ENCODE measurements at regions not wholly inside any gene's neighbourhood (a gene's known extent, or its start where the extent isn't known, plus 50 kb on each side); places are given as distances from the start of the nearest gene placed in this dataset.

DNA sequence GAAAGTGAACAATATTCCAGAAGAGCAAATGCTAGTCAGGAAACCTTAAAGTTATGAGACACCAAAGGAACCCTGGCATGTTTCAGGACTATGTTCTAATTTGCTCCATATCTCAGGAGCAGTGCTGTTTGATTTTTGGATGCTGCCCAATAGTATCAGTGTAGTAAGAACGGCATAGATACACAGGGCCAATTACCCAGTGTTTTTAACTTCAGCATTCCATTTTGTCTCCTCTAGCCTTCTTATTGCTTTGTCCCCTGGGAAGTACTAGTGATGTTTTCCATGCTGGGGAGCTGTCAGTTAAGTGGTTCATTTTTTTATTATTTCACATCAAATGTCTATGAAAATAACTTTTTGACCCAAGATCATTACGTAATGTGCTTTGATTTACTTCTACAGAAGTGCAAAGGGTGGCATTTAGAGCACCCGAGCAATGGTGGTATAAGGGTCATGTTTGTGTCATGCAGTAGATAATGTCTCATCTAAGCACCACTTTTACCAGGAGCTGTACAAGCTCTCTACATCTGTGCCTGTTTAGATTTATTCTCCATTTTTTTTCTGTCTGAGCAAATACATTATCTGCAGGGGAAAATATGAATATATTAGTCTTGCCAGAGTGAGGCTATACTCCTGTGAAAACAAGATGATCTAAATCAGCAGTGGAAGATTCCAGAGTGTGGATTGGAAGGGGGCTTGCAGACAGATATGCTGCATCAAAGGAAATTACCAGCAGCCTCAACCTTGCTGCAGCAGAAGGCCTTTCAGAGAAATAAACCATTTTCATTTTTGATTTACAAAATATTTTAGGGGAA lies 198.8 kb upstream of the OPRM1 start:
- H3K9ac ChIP-seq (ENCODE audit: low read length): no peak overlapping the region
- H3K4me2 ChIP-seq (ENCODE audit: low read length): no peak overlapping the region
- H4K8ac ChIP-seq (ENCODE audit: low read depth, low read length): no peak overlapping the region
- H3K36me3 ChIP-seq (ENCODE audit: control insufficient read depth, insufficient read depth, low read length): no peaks in the 10 kb centered on the region
- H4K5ac ChIP-seq (ENCODE audit: low read length): no peak overlapping the region
- H3K79me1 ChIP-seq (ENCODE audit: low read length): no peaks in the 10 kb centered on the region
- no peaks in the 10 kb centered on the region for H3K79me2 ChIP-seq (ENCODE audit: control insufficient read depth, insufficient read depth, low read length)
- H2AK5ac ChIP-seq (ENCODE audit: low read length): no peak overlapping the region
- WGBS (ENCODE audit: extremely low coverage, insufficient coverage, low lambda C conversion rate): no CpG with 5 or more reads among the region's 3 CpGs
- no peak overlapping the region for H2BK5ac ChIP-seq (ENCODE audit: low read length)
- H3K18ac ChIP-seq (ENCODE audit: low read length): no peak overlapping the region
- no peak overlapping the region for H3K4me3 ChIP-seq (ENCODE audit: low read length)
- H2BK15ac ChIP-seq (replicated peaks; ENCODE audit: low read depth): no peak overlapping the region
- no peak overlapping the region for H2BK120ac ChIP-seq (ENCODE audit: low read depth, low read length)
- peak; percentile 14 for DNase-seq
- H3K4me1 ChIP-seq (ENCODE audit: control insufficient read depth, low read depth, low read length): no peaks in the 10 kb centered on the region
- H3K56ac ChIP-seq (ENCODE audit: low read length): no peak overlapping the region
- no peak overlapping the region for H3K4ac ChIP-seq (ENCODE audit: low read depth, low read length)
- no peak overlapping the region for H3K27ac ChIP-seq (ENCODE audit: low read depth, low read length)
- H3K23ac ChIP-seq (ENCODE audit: low read length): no peak overlapping the region
- no peaks in the 10 kb centered on the region for H3K27me3 ChIP-seq (ENCODE audit: insufficient read depth, low read length, poor library complexity)

DNA sequence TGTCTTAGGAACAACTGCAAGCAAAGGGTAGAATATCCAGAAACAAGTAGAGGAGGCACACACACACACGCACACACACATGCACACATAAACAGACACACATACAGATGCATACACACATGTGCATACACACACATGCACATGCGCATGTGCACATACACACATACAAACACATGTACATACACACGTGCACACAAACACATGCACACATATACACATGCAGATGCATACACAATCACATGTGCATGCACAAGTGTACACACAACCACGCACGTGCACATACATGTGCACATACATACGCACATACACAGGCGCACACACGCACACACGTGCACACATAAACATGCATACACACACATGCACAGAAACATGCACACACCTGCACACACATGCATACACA lies 206.5 kb upstream of the OPRM1 start:
- H2BK15ac ChIP-seq (replicated peaks; ENCODE audit: low read depth): no peak overlapping the region
- no peaks in the 10 kb centered on the region for H3K36me3 ChIP-seq (ENCODE audit: control insufficient read depth, insufficient read depth, low read length)
- no peak overlapping the region for H4K5ac ChIP-seq (ENCODE audit: low read length)
- H2BK120ac ChIP-seq (ENCODE audit: low read depth, low read length): no peak overlapping the region
- H3K18ac ChIP-seq (ENCODE audit: low read length): no peak overlapping the region
- no peak overlapping the region for H3K27ac ChIP-seq (ENCODE audit: low read depth, low read length)
- H3K79me1 ChIP-seq (ENCODE audit: low read length): no peaks in the 10 kb centered on the region
- no peak overlapping the region for H3K9ac ChIP-seq (ENCODE audit: low read length)
- no peak overlapping the region for H3K4me2 ChIP-seq (ENCODE audit: low read length)
- H3K27me3 ChIP-seq (ENCODE audit: insufficient read depth, low read length, poor library complexity): no peaks in the 10 kb centered on the region
- no peak for DNase-seq
- no CpG with 5 or more reads among the region's 9 CpGs for WGBS (ENCODE audit: extremely low coverage, insufficient coverage, low lambda C conversion rate)
- H3K4me3 ChIP-seq (ENCODE audit: low read length): no peak overlapping the region
- no peak overlapping the region for H3K56ac ChIP-seq (ENCODE audit: low read length)
- H2BK5ac ChIP-seq (ENCODE audit: low read length): peak overlapping the region; percentile 52
- no peaks in the 10 kb centered on the region for H3K79me2 ChIP-seq (ENCODE audit: control insufficient read depth, insufficient read depth, low read length)
- no peak overlapping the region for H3K4ac ChIP-seq (ENCODE audit: low read depth, low read length)
- H2AK5ac ChIP-seq (ENCODE audit: low read length): no peak overlapping the region
- no peak overlapping the region for H4K8ac ChIP-seq (ENCODE audit: low read depth, low read length)
- peak overlapping the region; percentile 1 for H3K23ac ChIP-seq (ENCODE audit: low read length)
- no peaks in the 10 kb centered on the region for H3K4me1 ChIP-seq (ENCODE audit: control insufficient read depth, low read depth, low read length)

DNA sequence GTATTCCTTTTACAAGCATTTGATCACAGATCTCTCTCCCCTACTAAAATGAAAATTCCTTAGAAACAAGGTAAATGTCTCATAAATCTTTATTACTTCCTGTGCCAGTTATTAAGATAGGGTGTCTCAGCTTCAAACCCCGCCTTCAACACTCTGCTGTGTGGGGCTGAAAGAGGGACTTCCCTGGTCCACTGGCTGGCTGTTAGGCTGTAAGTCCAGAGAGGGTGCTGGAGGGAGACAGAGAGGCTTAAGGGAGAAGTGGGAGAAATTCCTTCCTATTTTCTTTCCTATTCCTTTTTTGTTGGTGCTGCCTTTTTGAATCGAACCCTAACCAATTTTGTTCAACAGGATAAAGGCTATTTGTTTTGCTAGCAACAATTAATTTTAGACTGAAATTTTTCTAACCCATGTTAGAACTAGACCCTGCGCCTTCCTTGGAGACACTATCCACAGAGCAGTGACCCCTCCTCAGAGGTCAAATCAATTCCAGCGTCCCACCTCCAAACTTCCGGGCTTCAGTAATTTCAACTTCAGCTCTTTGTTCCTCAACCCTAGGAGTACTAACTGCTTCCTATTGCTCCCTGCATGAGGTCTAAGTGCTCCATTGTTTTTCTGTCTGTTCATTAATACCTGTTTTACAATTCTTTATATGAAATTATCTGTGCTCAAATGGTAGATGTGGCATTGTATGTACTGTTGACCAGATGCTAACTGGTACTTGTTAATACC lies 207.5 kb upstream of the OPRM1 start:
- H3K4me3 ChIP-seq (ENCODE audit: low read length): no peak overlapping the region
- H3K79me1 ChIP-seq (ENCODE audit: low read length): no peaks in the 10 kb centered on the region
- no peak overlapping the region for H3K18ac ChIP-seq (ENCODE audit: low read length)
- H3K27ac ChIP-seq (ENCODE audit: low read depth, low read length): no peak overlapping the region
- no peaks in the 10 kb centered on the region for H3K4me1 ChIP-seq (ENCODE audit: control insufficient read depth, low read depth, low read length)
- H3K9ac ChIP-seq (ENCODE audit: low read length): no peak overlapping the region
- WGBS (ENCODE audit: extremely low coverage, insufficient coverage, low lambda C conversion rate): no CpG with 5 or more reads among the region's 5 CpGs
- H4K8ac ChIP-seq (ENCODE audit: low read depth, low read length): no peak overlapping the region
- H2BK120ac ChIP-seq (ENCODE audit: low read depth, low read length): no peak overlapping the region
- no peak overlapping the region for H2BK5ac ChIP-seq (ENCODE audit: low read length)
- no peak overlapping the region for H2BK15ac ChIP-seq (replicated peaks; ENCODE audit: low read depth)
- H3K56ac ChIP-seq (ENCODE audit: low read length): no peak overlapping the region
- peak; percentile 45 for DNase-seq
- no peaks in the 10 kb centered on the region for H3K79me2 ChIP-seq (ENCODE audit: control insufficient read depth, insufficient read depth, low read length)
- H3K23ac ChIP-seq (ENCODE audit: low read length): no peak overlapping the region
- no peaks in the 10 kb centered on the region for H3K27me3 ChIP-seq (ENCODE audit: insufficient read depth, low read length, poor library complexity)
- H3K4me2 ChIP-seq (ENCODE audit: low read length): no peak overlapping the region
- no peak overlapping the region for H4K5ac ChIP-seq (ENCODE audit: low read length)
- no peaks in the 10 kb centered on the region for H3K36me3 ChIP-seq (ENCODE audit: control insufficient read depth, insufficient read depth, low read length)
- no peak overlapping the region for H3K4ac ChIP-seq (ENCODE audit: low read depth, low read length)
- H2AK5ac ChIP-seq (ENCODE audit: low read length): no peak overlapping the region

DNA sequence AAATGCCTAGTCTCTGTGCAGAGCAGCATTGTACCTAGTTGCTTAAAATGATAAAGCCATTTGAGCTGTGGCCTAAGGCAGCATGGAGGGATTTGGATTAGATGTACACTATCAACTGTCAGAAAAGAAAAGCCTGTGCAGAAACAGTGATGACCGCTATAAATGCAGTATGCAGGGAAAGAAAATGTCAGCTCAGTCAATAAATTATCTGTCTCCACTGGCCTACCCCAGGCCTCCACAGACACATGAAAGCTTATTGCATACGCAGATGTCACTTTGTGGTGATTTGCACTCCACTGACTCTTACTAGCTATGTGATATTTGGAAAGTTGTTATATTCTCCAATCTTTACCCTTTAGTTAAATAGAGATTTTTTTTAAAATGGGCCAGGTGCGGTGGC lies 221.9 kb upstream of the OPRM1 start:
- Histone ChIP-seq H3K36me3 (ENCODE audit: control insufficient read depth, insufficient read depth, low read length) (no peaks in the 10 kb centered on the region), H3K23ac (ENCODE audit: low read length) (no peak overlapping the region), H3K4ac (ENCODE audit: low read depth, low read length) (no peak overlapping the region), H3K79me1 (ENCODE audit: low read length) (no peaks in the 10 kb centered on the region), H3K9ac (ENCODE audit: low read length) (no peak overlapping the region), H3K27ac (ENCODE audit: low read depth, low read length) (no peak overlapping the region), H3K4me1 (ENCODE audit: control insufficient read depth, low read depth, low read length) (no peaks in the 10 kb centered on the region), H3K79me2 (ENCODE audit: control insufficient read depth, insufficient read depth, low read length) (no peaks in the 10 kb centered on the region), H4K5ac (ENCODE audit: low read length) (no peak overlapping the region), H2BK15ac (replicated peaks; ENCODE audit: low read depth) (no peak overlapping the region), H2AK5ac (ENCODE audit: low read length) (no peak overlapping the region), H3K27me3 (ENCODE audit: insufficient read depth, low read length, poor library complexity) (no peaks in the 10 kb centered on the region), H2BK120ac (ENCODE audit: low read depth, low read length) (no peak overlapping the region), H3K56ac (ENCODE audit: low read length) (no peak overlapping the region), H3K18ac (ENCODE audit: low read length) (no peak overlapping the region), H4K8ac (ENCODE audit: low read depth, low read length) (no peak overlapping the region), H3K4me2 (ENCODE audit: low read length) (no peak overlapping the region), H3K4me3 (ENCODE audit: low read length) (no peak overlapping the region), H2BK5ac (ENCODE audit: low read length) (no peak overlapping the region)
- no CpG with 5 or more reads among the region's 3 CpGs for WGBS (ENCODE audit: extremely low coverage, insufficient coverage, low lambda C conversion rate)
- no peak for DNase-seq

DNA sequence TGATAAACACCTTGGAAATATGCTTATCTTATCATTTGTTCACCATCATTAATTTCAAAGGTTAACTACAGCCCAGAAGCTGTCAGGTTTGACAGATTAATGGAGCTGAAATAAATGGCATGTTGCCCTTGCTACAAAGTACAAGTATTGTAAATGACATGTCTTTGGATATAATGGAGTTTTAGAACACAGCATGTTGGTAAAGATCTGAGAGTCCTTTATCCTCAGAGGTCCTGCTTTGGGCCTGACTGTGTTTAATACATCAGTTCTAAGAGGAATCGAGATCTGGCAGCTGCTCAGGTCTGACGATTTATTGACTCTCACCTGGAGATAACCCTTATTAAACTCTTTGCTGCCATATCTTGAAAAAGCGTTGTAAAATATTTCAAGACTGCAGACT lies 222.7 kb upstream of the OPRM1 start:
- H3K79me2 ChIP-seq (ENCODE audit: control insufficient read depth, insufficient read depth, low read length): no peaks in the 10 kb centered on the region
- no peak overlapping the region for H2BK5ac ChIP-seq (ENCODE audit: low read length)
- H3K4me2 ChIP-seq (ENCODE audit: low read length): no peak overlapping the region
- no peak overlapping the region for H4K8ac ChIP-seq (ENCODE audit: low read depth, low read length)
- H3K79me1 ChIP-seq (ENCODE audit: low read length): no peaks in the 10 kb centered on the region
- H3K9ac ChIP-seq (ENCODE audit: low read length): no peak overlapping the region
- no peaks in the 10 kb centered on the region for H3K4me1 ChIP-seq (ENCODE audit: control insufficient read depth, low read depth, low read length)
- no CpG with 5 or more reads among the region's 3 CpGs for WGBS (ENCODE audit: extremely low coverage, insufficient coverage, low lambda C conversion rate)
- H2BK120ac ChIP-seq (ENCODE audit: low read depth, low read length): no peak overlapping the region
- no peak overlapping the region for H2BK15ac ChIP-seq (replicated peaks; ENCODE audit: low read depth)
- H3K23ac ChIP-seq (ENCODE audit: low read length): no peak overlapping the region
- no peaks in the 10 kb centered on the region for H3K36me3 ChIP-seq (ENCODE audit: control insufficient read depth, insufficient read depth, low read length)
- no peak overlapping the region for H3K27ac ChIP-seq (ENCODE audit: low read depth, low read length)
- H3K4ac ChIP-seq (ENCODE audit: low read depth, low read length): no peak overlapping the region
- H3K4me3 ChIP-seq (ENCODE audit: low read length): no peak overlapping the region
- no peak for DNase-seq
- H4K5ac ChIP-seq (ENCODE audit: low read length): no peak overlapping the region
- no peaks in the 10 kb centered on the region for H3K27me3 ChIP-seq (ENCODE audit: insufficient read depth, low read length, poor library complexity)
- no peak overlapping the region for H2AK5ac ChIP-seq (ENCODE audit: low read length)
- no peak overlapping the region for H3K56ac ChIP-seq (ENCODE audit: low read length)
- H3K18ac ChIP-seq (ENCODE audit: low read length): no peak overlapping the region

Measured in mesendoderm (in vitro differentiated cells).